ENCODE measurements at regions not wholly inside any gene's neighbourhood (a gene's known extent, or its start where the extent isn't known, plus 50 kb on each side); places are given as distances from the start of the nearest gene placed in this dataset.
A peak's percentile ranks its signal among the peaks of the same experiment; 100 is the strongest.

GRCh38 chr21:23624281-23624680 lies 1983.0 kb downstream of the MRPL39 start:
- CTCF ChIA-PET, result no interaction called here
- no peaks in the 10 kb centered on the region for H3K4me1 ChIP-seq
- no peak for ATAC-seq
- no peak overlapping the region for H3K27ac ChIP-seq
- TF ChIP-seq SREBF2 (IDR thresholded peaks at IDR 0.05) (no peak), SMC3 (IDR thresholded peaks at IDR 0.05) (no peak), HDAC2 (IDR thresholded peaks at IDR 0.05) (no peak)
- H3K4me2 ChIP-seq, result no peak overlapping the region
- WGBS (ENCODE audit: missing lambda C conversion rate), result 0% methylated on average over 3 of the region's 3 CpGs
- no peak for FAIRE-seq
- H3K4me3 ChIP-seq, result no peak overlapping the region
- POLR2A ChIA-PET, result no interaction called here
- no peaks in the 10 kb centered on the region for H3K9me3 ChIP-seq
- DNase-seq (ENCODE audit: low read depth in 1 of 2, low spot score in 1 of 2), result no peak

GRCh38 chr21:23613014-23613413 lies 1994.3 kb downstream of the MRPL39 start:
- no peak overlapping the region for H3K27ac ChIP-seq
- H3K9me3 ChIP-seq, result no peaks in the 10 kb centered on the region
- ChIA-PET POLR2A (no interaction called here), CTCF (no interaction called here)
- no peaks in the 10 kb centered on the region for H3K4me1 ChIP-seq
- TF ChIP-seq MAFK (IDR thresholded peaks at IDR 0.05; ENCODE audit: partially characterized antibody), result peak; percentile 31
- no peak for TF ChIP-seq ESRRA (IDR thresholded peaks at IDR 0.05; ENCODE audit: borderline replicate concordance, low read length)
- ATAC-seq (no peak), FAIRE-seq (no peak), DNase-seq (ENCODE audit: low read depth in 1 of 2, low spot score in 1 of 2) (no peak)
- H3K4me3 ChIP-seq, result no peak overlapping the region
- H3K4me2 ChIP-seq, result no peak overlapping the region
- WGBS (ENCODE audit: missing lambda C conversion rate), result 7% methylated on average over 4 of the region's 4 CpGs

GRCh38 chr21:23612210-23612609 lies 1995.1 kb downstream of the MRPL39 start:
- no peak for ATAC-seq

More at GRCh38 chr21:23612210-23612609, 1995.1 kb downstream of the MRPL39 start:
- TF ChIP-seq JUN (IDR thresholded peaks at IDR 0.05) (no peak), ZSCAN20 (CRISPR knock-in tag; IDR thresholded peaks at IDR 0.05) (no peak), EHF (CRISPR knock-in tag; IDR thresholded peaks at IDR 0.05) (no peak), HOXA7 (CRISPR knock-in tag; IDR thresholded peaks at IDR 0.05) (no peak), HEYL (CRISPR knock-in tag; IDR thresholded peaks at IDR 0.05) (no peak), NR3C1 (IDR thresholded peaks at IDR 0.05) (no peak), BHLHE40 (IDR thresholded peaks at IDR 0.05; ENCODE audit: low read depth, low read length) (no peak), CTCF (IDR thresholded peaks at IDR 0.05) (no peak), EP300 (IDR thresholded peaks at IDR 0.05) (no peak), POLR2AphosphoS2 (conservative IDR thresholded peaks at IDR 0.05; ENCODE audit: low read length) (no peak), TFCP2L1 (CRISPR knock-in tag; IDR thresholded peaks at IDR 0.05) (no peak), RNF2 (IDR thresholded peaks at IDR 0.05; ENCODE audit: borderline replicate concordance, low read depth) (no peak), EHMT2 (IDR thresholded peaks at IDR 0.05; ENCODE audit: low read depth) (no peak), NPAS2 (CRISPR knock-in tag; IDR thresholded peaks at IDR 0.05; ENCODE audit: borderline replicate concordance) (no peak), JUNB (IDR thresholded peaks at IDR 0.05) (no peak), ZNF302 (CRISPR knock-in tag; IDR thresholded peaks at IDR 0.05) (no peak)
- TF ChIP-seq, protein P1, sequence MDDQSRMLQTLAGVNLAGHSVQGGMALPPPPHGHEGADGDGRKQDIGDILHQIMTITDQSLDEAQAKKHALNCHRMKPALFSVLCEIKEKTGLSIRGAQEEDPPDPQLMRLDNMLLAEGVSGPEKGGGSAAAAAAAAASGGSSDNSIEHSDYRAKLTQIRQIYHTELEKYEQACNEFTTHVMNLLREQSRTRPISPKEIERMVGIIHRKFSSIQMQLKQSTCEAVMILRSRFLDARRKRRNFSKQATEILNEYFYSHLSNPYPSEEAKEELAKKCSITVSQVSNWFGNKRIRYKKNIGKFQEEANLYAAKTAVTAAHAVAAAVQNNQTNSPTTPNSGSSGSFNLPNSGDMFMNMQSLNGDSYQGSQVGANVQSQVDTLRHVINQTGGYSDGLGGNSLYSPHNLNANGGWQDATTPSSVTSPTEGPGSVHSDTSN (IDR thresholded peaks at IDR 0.05), result no peak
- TF ChIP-seq, protein P2, sequence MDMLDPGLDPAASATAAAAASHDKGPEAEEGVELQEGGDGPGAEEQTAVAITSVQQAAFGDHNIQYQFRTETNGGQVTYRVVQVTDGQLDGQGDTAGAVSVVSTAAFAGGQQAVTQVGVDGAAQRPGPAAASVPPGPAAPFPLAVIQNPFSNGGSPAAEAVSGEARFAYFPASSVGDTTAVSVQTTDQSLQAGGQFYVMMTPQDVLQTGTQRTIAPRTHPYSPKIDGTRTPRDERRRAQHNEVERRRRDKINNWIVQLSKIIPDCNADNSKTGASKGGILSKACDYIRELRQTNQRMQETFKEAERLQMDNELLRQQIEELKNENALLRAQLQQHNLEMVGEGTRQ (IDR thresholded peaks at IDR 0.05), result no peak
- TF ChIP-seq, protein P3, sequence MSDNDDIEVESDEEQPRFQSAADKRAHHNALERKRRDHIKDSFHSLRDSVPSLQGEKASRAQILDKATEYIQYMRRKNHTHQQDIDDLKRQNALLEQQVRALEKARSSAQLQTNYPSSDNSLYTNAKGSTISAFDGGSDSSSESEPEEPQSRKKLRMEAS (IDR thresholded peaks at IDR 0.05), result no peak
- no peak overlapping the region for H3K4me2 ChIP-seq
- ChIA-PET CTCF (no interaction called here), POLR2A (no interaction called here)
- FAIRE-seq (no peak), DNase-seq (ENCODE audit: low read depth in 1 of 2, low spot score in 1 of 2) (no peak)
- WGBS (ENCODE audit: missing lambda C conversion rate), result 3% methylated on average over 1 of the region's 1 CpG
- no peak overlapping the region for H3K4me3 ChIP-seq
- H3K9me3 ChIP-seq, result no peaks in the 10 kb centered on the region
- H3K27ac ChIP-seq, result no peak overlapping the region
- H3K4me1 ChIP-seq, result no peaks in the 10 kb centered on the region

All from A549 (cell line).